Heart left ventricle (tissue), 16 donors: ENCODE measurements at regions not wholly inside any gene's neighbourhood (a gene's known extent, or its start where the extent isn't known, plus 50 kb on each side); places are given as distances from the start of the nearest gene placed in this dataset.

Experiments
- ATAC-seq, 4 donors: fragments of 200-7000 bp; cut with Tn5 transposase; one replicate each; pipeline ENCODE4 v1.9.1; 2020 to 2022; ENCODE audit warnings: moderate library complexity in 4 of 4, mild to moderate bottlenecking in 3 of 4, moderate number of reproducible peaks in 1 of 4
- DNase-seq, 5 donors: peaks; one replicate each; pipeline ENCODE4 v3.0.0-alpha.2; 2020
- H3K27ac ChIP-seq, 12 donors: fragments of 200-600 bp; sonication (generic) in 4 of 12; one replicate each; pipeline versions ENCODE4 v1.5.0 to v1.8.0; 2016 to 2022; ENCODE audit warnings: mild to moderate bottlenecking in 2 of 12
- H3K27me3 ChIP-seq, 9 donors: fragments of 200-600 bp; sonication (generic) in 2 of 9; one replicate each; pipeline versions ENCODE4 v1.5.1 to v1.8.0; 2016 to 2022; ENCODE audit warnings: mild to moderate bottlenecking in 3 of 9
- H3K36me3 ChIP-seq, 9 donors: fragments of 200-600 bp; sonication (generic) in 2 of 9; one replicate each; pipeline versions ENCODE4 v1.5.0 to v1.8.0; 2018 to 2022; ENCODE audit warnings: mild to moderate bottlenecking in 2 of 9
- H3K4me1 ChIP-seq, 12 donors: fragments of 200-600 bp; sonication (generic) in 4 of 12; one replicate each; pipeline versions ENCODE4 v1.5.0 to v1.8.0; 2016 to 2022; ENCODE audit warnings: mild to moderate bottlenecking in 3 of 12
- H3K4me3 ChIP-seq, 12 donors: fragments of 200-600 bp; sonication (generic) in 4 of 12; one replicate each; pipeline versions ENCODE4 v1.5.0 to v1.8.0; 2017 to 2022; ENCODE audit warnings: mild to moderate bottlenecking in 9 of 12, moderate library complexity in 4 of 12
- H3K9me3 ChIP-seq, 12 donors: fragments of 200-600 bp; sonication (generic) in 4 of 12; one replicate each; pipeline versions ENCODE4 v1.5.0 to v1.8.0; 2016 to 2022; ENCODE audit warnings: mild to moderate bottlenecking in 1 of 12
- POLR2A ChIP-seq, 2 donors: fragments of 450-650 bp; IDR thresholded peaks; one replicate each; pipeline ENCODE4 v1.6.1; 2017; ENCODE audit warnings: antibody characterized with exemption in 2 of 2, mild to moderate bottlenecking in 2 of 2, moderate library complexity in 2 of 2
- WGBS, 4 donors: extraction: QIAGEN DNeasy Blood & Tissue Kit in 2 of 4; methylation state at CpG; one replicate each; pipeline versions ENCODE4 v1.1.5 to v1.1.7; 2013 to 2018; 5-methylcytosine and 5-hydroxymethylcytosine counted together
- intact Hi-C, 10 donors: fragments of 100-400 bp; cut with DNase I; formaldehyde crosslinking; loops; one replicate each; pipeline versions ENCODE4 v1.11.1 to v1.14.2; 2022
- TF ChIP-seq, protein P1 (sequence below), 12 donors: fragments of 200-600 bp; sonication (generic) in 4 of 12; IDR thresholded peaks; one replicate each; pipeline versions ENCODE4 v1.5.0 to v1.8.0; 2018 to 2022; ENCODE audit warnings: antibody characterized with exemption in 12 of 12, mild to moderate bottlenecking in 5 of 12
- donor health status: ischemic (EF 13 %, LVEDD 7.1; RV severe dilation, severe dysfunction).
- donor health status: healthy with polysubstance abuse.
- donor health status: DM: no; HTN: yes; CAD: no.
- donor health status: DM: no; HTN: no; CAD: no.
- donor health status: ischemic (EF 25% LVEDD 6.9; RV normal size, moderate dysfunction).
- donor health status: ischemic (EF 25% LVEDD 5.7; RV mildly dilated, moderate dysfunction).
- donor health status: healthy.
- donor health status: DM: yes; HTN: yes; CAD: no.
- donor health status: ischemic (EF 35%, LVEDD 5.7; RV mildly dilated, moderate dysfunction).
- donor health status: nonischemic (EF 11% LVEDD 7.7; RV severe dilation, severe dysfunction).
- donor health status: DM: yes; HTN: yes; CAD: no.
- donor health status: PGD.
- donor health status: ischemic (EF 29% LVEDD 5.4; RV normal size, mild dysfunction).
- donor health status: nonischemic (EF 23%, LVEDD 6.1; RV moderate dilation, normal function).

DNA sequence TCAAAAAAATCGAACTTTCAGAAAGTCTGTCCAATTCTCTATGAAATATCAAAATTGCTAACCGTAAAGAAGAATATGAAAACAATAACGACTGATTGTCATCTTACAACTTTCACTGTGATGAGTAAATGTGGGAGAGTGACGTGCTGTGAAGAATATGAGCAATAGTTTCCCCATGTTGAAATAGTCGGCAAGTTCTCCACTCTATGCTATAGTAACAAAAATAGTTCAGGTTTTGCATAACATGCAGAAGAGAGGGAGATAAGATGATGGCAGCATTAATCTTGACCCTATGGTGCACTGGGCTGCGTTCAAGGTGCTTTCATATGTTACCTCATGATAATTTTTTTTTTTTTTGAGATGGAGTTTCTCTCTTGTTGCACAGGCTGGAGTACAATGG is 196.8 kb upstream of the CYRIA start:
- no peaks in the 10 kb centered on the region for H3K36me3 ChIP-seq
- no peak for ATAC-seq
- H3K9me3 ChIP-seq, result peaks cover 0 to 14% (median 0%) of the 10 kb centered on the region in 12 donors
- H3K4me1 ChIP-seq, result peaks cover 0 to 8% (median 0%) of the 10 kb centered on the region in 12 donors
- intact Hi-C loops, result no loop called here
- no peak for DNase-seq
- TF ChIP-seq POLR2A (IDR thresholded peaks at IDR 0.05), result no peak
- TF ChIP-seq, protein P1, sequence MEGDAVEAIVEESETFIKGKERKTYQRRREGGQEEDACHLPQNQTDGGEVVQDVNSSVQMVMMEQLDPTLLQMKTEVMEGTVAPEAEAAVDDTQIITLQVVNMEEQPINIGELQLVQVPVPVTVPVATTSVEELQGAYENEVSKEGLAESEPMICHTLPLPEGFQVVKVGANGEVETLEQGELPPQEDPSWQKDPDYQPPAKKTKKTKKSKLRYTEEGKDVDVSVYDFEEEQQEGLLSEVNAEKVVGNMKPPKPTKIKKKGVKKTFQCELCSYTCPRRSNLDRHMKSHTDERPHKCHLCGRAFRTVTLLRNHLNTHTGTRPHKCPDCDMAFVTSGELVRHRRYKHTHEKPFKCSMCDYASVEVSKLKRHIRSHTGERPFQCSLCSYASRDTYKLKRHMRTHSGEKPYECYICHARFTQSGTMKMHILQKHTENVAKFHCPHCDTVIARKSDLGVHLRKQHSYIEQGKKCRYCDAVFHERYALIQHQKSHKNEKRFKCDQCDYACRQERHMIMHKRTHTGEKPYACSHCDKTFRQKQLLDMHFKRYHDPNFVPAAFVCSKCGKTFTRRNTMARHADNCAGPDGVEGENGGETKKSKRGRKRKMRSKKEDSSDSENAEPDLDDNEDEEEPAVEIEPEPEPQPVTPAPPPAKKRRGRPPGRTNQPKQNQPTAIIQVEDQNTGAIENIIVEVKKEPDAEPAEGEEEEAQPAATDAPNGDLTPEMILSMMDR (IDR thresholded peaks at IDR 0.05), result no peak
- 75 to 76% (median 75%) methylated on average over 6 of the region's 6 CpGs for WGBS, 4 donors
- H3K4me3 ChIP-seq, result no peak overlapping the region
- H3K27ac ChIP-seq, result no peak overlapping the region
- no peaks in the 10 kb centered on the region for H3K27me3 ChIP-seq

DNA sequence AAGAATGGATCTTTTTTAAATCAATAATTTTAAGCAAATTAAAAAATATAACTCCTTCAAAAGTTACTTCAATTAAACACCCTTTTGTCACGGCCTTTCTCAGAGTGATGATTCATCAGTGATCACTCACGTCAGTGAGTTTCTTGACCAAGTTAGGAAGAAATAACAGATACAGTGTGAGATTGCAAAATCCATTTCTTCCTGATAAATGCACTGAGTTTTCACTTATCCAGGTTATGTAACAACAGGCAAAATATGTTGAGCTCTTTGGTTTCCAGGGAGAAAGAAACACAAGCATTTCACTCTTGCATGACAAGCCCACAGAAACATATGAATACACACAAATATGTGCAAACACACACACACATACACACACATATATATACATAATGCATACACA is 195.9 kb upstream of the CYRIA start:
- intact Hi-C loops, result no loop called here

DNA sequence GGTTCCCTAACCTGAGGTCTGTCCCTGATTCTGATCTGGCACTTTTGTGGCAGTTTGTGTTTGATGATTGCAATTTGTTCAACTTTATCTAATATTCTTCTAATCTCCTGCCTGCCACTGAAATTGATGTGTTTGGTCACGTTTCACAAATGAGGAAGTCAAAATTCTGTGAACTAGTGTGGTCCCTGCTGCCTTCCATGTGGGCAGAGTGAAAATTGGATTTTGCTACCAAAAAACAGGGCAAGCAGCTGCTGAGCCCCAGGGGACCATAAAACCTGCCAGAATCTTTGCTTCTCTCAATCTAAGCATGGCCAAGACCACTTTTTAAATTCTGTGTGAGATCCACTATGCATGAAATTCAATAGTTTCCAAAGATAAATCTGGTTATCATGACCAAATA is 195.5 kb upstream of the CYRIA start:
- DNase-seq (no peak), ATAC-seq (no peak)
- H3K4me3 ChIP-seq, result no peak overlapping the region
- intact Hi-C loops, result no loop called here
- WGBS, 4 donors, result 27 to 42% (median 34%) methylated on average over 1 of the region's 1 CpG
- peaks cover 0 to 14% (median 0%) of the 10 kb centered on the region in 12 donors for H3K9me3 ChIP-seq
- TF ChIP-seq, protein P1 (IDR thresholded peaks at IDR 0.05), result no peak
- no peak for TF ChIP-seq POLR2A (IDR thresholded peaks at IDR 0.05)
- H3K4me1 ChIP-seq, result peaks cover 0 to 8% (median 0%) of the 10 kb centered on the region in 12 donors
- H3K27me3 ChIP-seq, result no peaks in the 10 kb centered on the region
- H3K36me3 ChIP-seq, result no peaks in the 10 kb centered on the region
- H3K27ac ChIP-seq, result no peak overlapping the region

More for the DNA sequence above, 195.9 kb upstream of the CYRIA start:
- Histone ChIP-seq H3K4me3 (no peak overlapping the region), H3K27ac (no peak overlapping the region), H3K4me1 (peaks cover 0 to 8% (median 0%) of the 10 kb centered on the region in 12 donors), H3K36me3 (no peaks in the 10 kb centered on the region), H3K27me3 (no peaks in the 10 kb centered on the region), H3K9me3 (peaks cover 0 to 14% (median 0%) of the 10 kb centered on the region in 12 donors)
- no peak for ATAC-seq
- no peak for TF ChIP-seq POLR2A (IDR thresholded peaks at IDR 0.05)
- TF ChIP-seq, protein P1 (IDR thresholded peaks at IDR 0.05), result no peak
- no peak for DNase-seq
- WGBS, 4 donors, result 50 to 65% (median 51%) methylated on average over 2 of the region's 2 CpGs

DNA sequence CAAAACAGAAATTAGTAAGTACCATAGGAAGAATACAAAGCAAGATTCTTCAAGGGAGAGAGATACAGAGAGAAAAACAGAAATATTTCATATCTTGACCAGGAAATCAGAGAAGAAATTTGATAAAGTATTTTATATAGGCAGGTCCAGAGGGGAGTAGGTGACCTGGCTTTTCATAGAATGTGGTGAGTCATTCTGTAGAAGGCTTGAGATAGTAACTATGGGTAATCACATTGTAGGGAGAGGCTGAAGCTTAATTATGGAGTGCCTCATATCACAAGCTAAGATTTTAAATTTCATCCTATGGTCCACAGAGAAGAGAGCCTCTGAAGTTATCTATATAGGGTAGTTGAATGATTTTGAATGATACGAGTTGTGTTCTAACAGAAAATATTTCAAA is 195.0 kb upstream of the CYRIA start:
- no peak for ATAC-seq
- intact Hi-C loops, result no loop called here

More for the DNA sequence above, 195.0 kb upstream of the CYRIA start:
- DNase-seq, result no peak
- H3K9me3 ChIP-seq, result peaks cover 0 to 14% (median 0%) of the 10 kb centered on the region in 12 donors
- 61 to 85% (median 71%) methylated on average over 1 of the region's 1 CpG for WGBS, 4 donors
- no peaks in the 10 kb centered on the region for H3K36me3 ChIP-seq
- H3K27ac ChIP-seq, result no peak overlapping the region
- H3K4me3 ChIP-seq, result no peak overlapping the region
- H3K27me3 ChIP-seq, result no peaks in the 10 kb centered on the region
- peaks cover 0 to 8% (median 0%) of the 10 kb centered on the region in 12 donors for H3K4me1 ChIP-seq
- TF ChIP-seq POLR2A (IDR thresholded peaks at IDR 0.05), result no peak
- TF ChIP-seq, protein P1 (IDR thresholded peaks at IDR 0.05), result no peak
